ENCODE measurements at regions not wholly inside any gene's neighbourhood (a gene's known extent, or its start where the extent isn't known, plus 50 kb on each side); places are given as distances from the start of the nearest gene placed in this dataset.

GRCh38 chr21:43317959-43318358, 109.0 kb downstream of the SIK1 start:
- TF ChIP-seq CTCF (IDR thresholded peaks at IDR 0.05) (no peak), POLR2A (IDR thresholded peaks at IDR 0.05) (no peak)
